HUES48 (cell line): ENCODE measurements at regions not wholly inside any gene's neighbourhood (a gene's known extent, or its start where the extent isn't known, plus 50 kb on each side); places are given as distances from the start of the nearest gene placed in this dataset.

Source experiments
- H3K27ac ChIP-seq: one replicate; pipeline ENCODE4 v1.7.0; 2013; ENCODE audit warnings: low read depth, low read length, inconsistent platforms
- H3K27me3 ChIP-seq: 2 replicates; pipeline ENCODE4 v1.6.1; 2013; ENCODE audit warnings: mild to moderate bottlenecking, low read length; ENCODE audit not compliant: control insufficient read depth, insufficient read depth
- H3K36me3 ChIP-seq: 2 replicates; pipeline ENCODE4 v1.6.1; 2013; ENCODE audit warnings: low read length; ENCODE audit not compliant: control insufficient read depth, insufficient read depth
- H3K4me1 ChIP-seq: 2 replicates; pipeline ENCODE4 v1.6.1; 2013; ENCODE audit warnings: mild to moderate bottlenecking, low read length; ENCODE audit not compliant: control insufficient read depth, insufficient read depth
- H3K4me3 ChIP-seq: 2 replicates; pipeline ENCODE4 v1.5.1; 2013; ENCODE audit warnings: mild to moderate bottlenecking, low read depth, low read length
- H3K9ac ChIP-seq: 2 replicates; pipeline ENCODE4 v1.6.1; 2013; ENCODE audit warnings: mild to moderate bottlenecking, low read depth, low read length, moderate library complexity
- H3K9me3 ChIP-seq: 2 replicates; pipeline ENCODE4 v1.6.1; 2013; ENCODE audit warnings: low read length; ENCODE audit not compliant: control insufficient read depth, insufficient read depth

GRCh38 chr15:31901501-31901900 is 128.8 kb upstream of the CHRNA7 start:
- Histone ChIP-seq H3K9me3 (peaks cover 7% of the 10 kb centered on the region), H3K36me3 (no peaks in the 10 kb centered on the region), H3K9ac (no peak overlapping the region), H3K4me3 (no peak overlapping the region), H3K4me1 (peaks cover 10% of the 10 kb centered on the region), H3K27me3 (no peaks in the 10 kb centered on the region), H3K27ac (no peak overlapping the region)

- no peaks in the 10 kb centered on the region for H3K9me3 ChIP-seq
- peaks cover 10% of the 10 kb centered on the region for H3K4me1 ChIP-seq
- H3K4me3 ChIP-seq = no peak overlapping the region
- no peaks in the 10 kb centered on the region for H3K36me3 ChIP-seq
- H3K27me3 ChIP-seq = no peaks in the 10 kb centered on the region
- H3K27ac ChIP-seq = no peak overlapping the region
- no peak overlapping the region for H3K9ac ChIP-seq
These were observed 125.3 kb upstream of the CHRNA7 start for GRCh38 chr15:31905054-31905453.

DNA sequence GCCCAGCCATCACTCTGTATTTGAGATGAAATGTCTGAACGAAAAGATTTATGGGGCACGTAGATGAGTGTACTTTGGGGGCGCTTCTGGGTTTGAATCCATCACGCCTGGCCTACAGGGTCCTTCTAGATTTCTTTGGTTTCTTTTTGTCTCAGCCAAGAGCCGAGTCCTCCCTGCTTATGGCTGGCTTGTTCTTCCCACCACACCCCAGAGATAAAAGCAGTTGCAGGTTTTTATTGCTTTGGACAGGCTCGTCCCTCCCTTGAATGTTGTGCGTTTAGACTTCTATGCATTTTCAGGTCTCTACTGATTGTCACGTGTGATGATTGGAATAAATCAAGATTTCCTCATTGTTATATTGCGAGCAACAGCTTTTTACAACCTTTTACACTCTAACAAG is 104.8 kb upstream of the CHRNA7 start:
- H3K9me3 ChIP-seq = peaks cover 9% of the 10 kb centered on the region; the same call in 1 of the 2 replicates
- no peaks in the 10 kb centered on the region for H3K27me3 ChIP-seq
- H3K4me1 ChIP-seq = no peaks in the 10 kb centered on the region
- H3K4me3 ChIP-seq = no peak overlapping the region
- no peak overlapping the region for H3K9ac ChIP-seq
- no peak overlapping the region for H3K27ac ChIP-seq
- H3K36me3 ChIP-seq = no peaks in the 10 kb centered on the region

GRCh38 chr15:31930967-31931366 is 99.3 kb upstream of the CHRNA7 start:
- Histone ChIP-seq H3K27ac (no peak overlapping the region), H3K27me3 (no peaks in the 10 kb centered on the region), H3K9ac (no peak overlapping the region), H3K4me3 (no peak overlapping the region), H3K9me3 (no peaks in the 10 kb centered on the region), H3K4me1 (no peaks in the 10 kb centered on the region), H3K36me3 (no peaks in the 10 kb centered on the region)

DNA sequence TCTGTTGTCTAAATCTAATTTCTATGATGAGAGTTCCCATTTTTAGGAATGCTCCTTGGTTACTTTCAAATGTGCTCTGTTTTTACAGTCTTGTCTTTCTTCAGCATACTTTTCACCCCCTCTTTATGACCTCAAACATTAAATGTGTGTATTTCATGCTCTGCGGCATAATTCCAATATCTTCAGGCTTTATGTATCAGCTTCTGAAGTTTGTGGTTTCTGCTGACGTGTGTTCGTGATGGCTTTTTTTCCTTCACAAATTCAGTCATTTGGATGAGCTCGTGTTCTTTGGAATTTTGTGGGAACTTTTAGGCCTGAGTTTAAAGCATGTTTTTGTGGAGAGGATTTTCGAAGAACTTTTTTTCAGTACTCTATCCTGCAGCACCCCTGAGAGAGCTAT is 97.7 kb upstream of the CHRNA7 start:
- no peak overlapping the region for H3K27ac ChIP-seq
- H3K9me3 ChIP-seq = no peaks in the 10 kb centered on the region
- H3K4me3 ChIP-seq = no peak overlapping the region
- no peaks in the 10 kb centered on the region for H3K36me3 ChIP-seq
- H3K9ac ChIP-seq = no peak overlapping the region
- no peaks in the 10 kb centered on the region for H3K4me1 ChIP-seq
- H3K27me3 ChIP-seq = no peaks in the 10 kb centered on the region

- H3K27ac ChIP-seq = no peak overlapping the region
These were observed 95.5 kb upstream of the CHRNA7 start for GRCh38 chr15:31934821-31935220.

DNA sequence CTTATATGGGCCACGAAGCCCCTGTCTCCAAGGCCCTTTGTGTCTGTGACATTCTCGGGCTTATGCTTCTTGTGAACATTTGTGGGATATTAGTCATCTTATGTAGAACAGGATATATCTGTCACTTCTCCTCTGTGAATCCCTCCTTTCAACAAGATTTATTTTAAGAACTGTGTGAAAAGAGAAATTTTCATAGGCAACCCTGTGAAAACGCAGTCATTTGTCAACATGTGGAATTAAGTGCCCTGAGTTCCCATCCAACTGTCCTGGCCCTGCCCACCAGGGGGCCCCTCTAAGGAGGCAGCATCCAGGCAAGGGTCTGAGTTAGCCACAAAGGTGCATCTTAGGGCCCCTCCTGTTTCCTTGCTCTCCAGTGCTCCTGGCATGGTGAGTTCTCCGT is 76.8 kb upstream of the CHRNA7 start:
- H3K4me3 ChIP-seq = no peak overlapping the region
- no peak overlapping the region for H3K27ac ChIP-seq
- no peaks in the 10 kb centered on the region for H3K4me1 ChIP-seq
- no peaks in the 10 kb centered on the region for H3K36me3 ChIP-seq
- H3K9me3 ChIP-seq = no peaks in the 10 kb centered on the region
- H3K9ac ChIP-seq = no peak overlapping the region
- H3K27me3 ChIP-seq = no peaks in the 10 kb centered on the region

More at GRCh38 chr15:31934821-31935220, 95.5 kb upstream of the CHRNA7 start:
- Histone ChIP-seq H3K9ac (no peak overlapping the region), H3K27me3 (no peaks in the 10 kb centered on the region), H3K4me3 (no peak overlapping the region), H3K9me3 (no peaks in the 10 kb centered on the region), H3K36me3 (no peaks in the 10 kb centered on the region), H3K4me1 (no peaks in the 10 kb centered on the region)

GRCh38 chr15:31954374-31955172 is 75.7 kb upstream of the CHRNA7 start:
- Histone ChIP-seq H3K9ac (no peak overlapping the region), H3K27ac (no peak overlapping the region), H3K27me3 (no peaks in the 10 kb centered on the region), H3K36me3 (no peaks in the 10 kb centered on the region), H3K4me1 (no peaks in the 10 kb centered on the region), H3K4me3 (no peak overlapping the region), H3K9me3 (0 out of 2 replicates have a peak, but pooled peaks cover 4% of the 10 kb centered on the region)

DNA sequence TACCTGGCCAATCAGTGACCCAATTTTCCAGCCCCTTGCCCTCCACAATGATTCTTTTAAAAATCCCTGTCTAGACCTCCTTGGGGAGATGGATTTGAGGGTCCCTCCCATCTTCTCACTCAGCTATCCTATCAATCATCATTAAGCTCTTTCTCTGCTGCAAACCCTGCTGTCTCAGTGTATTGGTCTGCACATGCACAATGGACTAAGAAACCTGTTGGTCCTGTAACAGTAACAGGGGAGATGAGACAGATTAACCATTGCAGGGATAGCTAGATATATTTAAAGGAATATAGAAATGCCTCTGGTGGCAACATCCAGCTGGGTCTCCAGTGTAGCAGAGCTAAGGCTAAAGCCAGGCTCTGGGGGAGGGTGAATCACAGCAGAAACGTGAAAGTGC is 74.6 kb upstream of the CHRNA7 start:
- Histone ChIP-seq H3K36me3 (no peaks in the 10 kb centered on the region), H3K27ac (no peak overlapping the region), H3K4me3 (no peak overlapping the region), H3K4me1 (no peaks in the 10 kb centered on the region), H3K27me3 (no peaks in the 10 kb centered on the region), H3K9me3 (peaks cover 8% of the 10 kb centered on the region; the same call in 1 of the 2 replicates), H3K9ac (no peak overlapping the region)

- Histone ChIP-seq H3K27ac (no peak overlapping the region), H3K9me3 (peaks cover 8% of the 10 kb centered on the region; the same call in 1 of the 2 replicates), H3K9ac (no peak overlapping the region), H3K4me1 (no peaks in the 10 kb centered on the region), H3K27me3 (no peaks in the 10 kb centered on the region), H3K36me3 (no peaks in the 10 kb centered on the region), H3K4me3 (no peak overlapping the region)
These were observed 72.7 kb upstream of the CHRNA7 start for GRCh38 chr15:31957581-31957980.

DNA sequence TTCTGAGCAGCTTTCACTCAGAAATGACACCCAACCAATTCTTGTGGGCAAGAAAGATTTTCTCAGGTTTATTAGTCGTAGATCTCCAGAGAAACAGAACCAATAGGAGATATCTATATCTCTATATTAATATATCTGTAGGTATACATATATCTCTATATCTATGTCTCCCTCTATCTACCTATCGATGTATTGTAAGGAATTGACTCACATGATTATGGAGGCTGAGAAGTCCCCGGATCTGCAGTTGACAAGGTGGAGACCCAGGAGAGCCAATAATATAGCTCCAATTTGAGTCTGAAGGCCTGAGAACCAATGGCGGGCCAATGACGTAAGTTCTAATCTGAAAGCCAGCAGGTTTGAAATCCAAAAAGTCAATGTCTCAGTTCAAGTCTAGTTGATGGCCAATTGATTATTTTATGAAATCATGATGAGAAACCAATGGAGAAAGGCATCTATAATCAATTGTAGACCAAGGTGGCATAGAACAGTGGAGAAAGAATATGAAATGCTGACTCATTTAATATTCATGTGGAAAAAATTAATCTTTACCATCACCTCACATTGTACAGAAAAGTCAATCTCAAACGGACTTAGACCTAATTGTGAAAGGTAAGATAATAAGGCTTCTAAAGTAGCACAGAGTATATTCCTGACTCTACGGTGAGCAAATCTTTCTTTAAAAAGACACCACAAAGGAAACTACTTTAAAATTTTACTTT is 65.6 kb upstream of the CHRNA7 start:
- H3K9ac ChIP-seq = no peak overlapping the region
- peaks cover 10% of the 10 kb centered on the region; the same call in 1 of the 2 replicates for H3K4me1 ChIP-seq
- no peaks in the 10 kb centered on the region for H3K27me3 ChIP-seq
- no peak overlapping the region for H3K4me3 ChIP-seq
- peaks cover 4% of the 10 kb centered on the region; the same call in 1 of the 2 replicates for H3K9me3 ChIP-seq
- no peaks in the 10 kb centered on the region for H3K36me3 ChIP-seq
- no peak overlapping the region for H3K27ac ChIP-seq
